H1 (cell line): ENCODE measurements at regions not wholly inside any gene's neighbourhood (a gene's known extent, or its start where the extent isn't known, plus 50 kb on each side); places are given as distances from the start of the nearest gene placed in this dataset.

Experiments
- CTCF ChIA-PET: fragments of 300-600 bp; sonication (Branson Sonifier 250); formaldehyde crosslinking; loops from one replicate; lab custom pipeline; 2021; ENCODE audit not compliant: partially characterized antibody; lab: Charles Lee
- POLR2A ChIA-PET: fragments of 300-600 bp; sonication (Branson Sonifier 250); formaldehyde crosslinking; loops from one replicate; lab custom pipeline; 2021; ENCODE audit warnings: inconsistent platforms; ENCODE audit not compliant: partially characterized antibody; lab: Charles Lee
- DNase-seq, 2 experiments: peaks; one replicate each; pipeline versions ENCODE4 v3.0.0 to v3.0.0-alpha.2; 2010 to 2022; ENCODE audit warnings: low spot score in 2 of 2, low read depth in 1 of 2, mixed read lengths in 1 of 2
- FAIRE-seq: peaks from 2 replicates; lab custom pipeline; 2011; peaks lifted over from hg19 to GRCh38; lab: Jason Lieb, UNC
- H2AFZ ChIP-seq: 2 replicates; pipeline ENCODE4 v1.8.1; 2012; ENCODE audit warnings: low read length, inconsistent platforms
- H2AK5ac ChIP-seq: 2 replicates; pipeline ENCODE4 v1.6.1; 2013; ENCODE audit warnings: low read depth, low read length
- H2BK120ac ChIP-seq: replicated peaks from 2 replicates; pipeline ENCODE3; 2013; ENCODE audit warnings: low read depth, low read length, inconsistent platforms
- H2BK12ac ChIP-seq: 2 replicates; pipeline ENCODE4 v1.6.1; 2013; ENCODE audit warnings: low read depth, low read length
- H2BK15ac ChIP-seq: 2 replicates; pipeline ENCODE4 v1.6.1; 2013; ENCODE audit warnings: low read length
- H2BK20ac ChIP-seq: 2 replicates; pipeline ENCODE4 v1.6.1; 2013; ENCODE audit warnings: low read length
- H2BK5ac ChIP-seq: 2 replicates; pipeline ENCODE4 v1.6.1; 2013; ENCODE audit warnings: low read depth, low read length
- H3K14ac ChIP-seq: 2 replicates; pipeline ENCODE4 v1.6.1; 2013; ENCODE audit warnings: inconsistent platforms; ENCODE audit not compliant: insufficient read length
- H3K18ac ChIP-seq: 2 replicates; pipeline ENCODE4 v1.6.1; 2013; ENCODE audit warnings: low read length; ENCODE audit errors: extremely low read depth
- H3K23ac ChIP-seq: 2 replicates; pipeline ENCODE4 v1.6.1; 2013; ENCODE audit warnings: inconsistent platforms; ENCODE audit not compliant: insufficient read length
- H3K23me2 ChIP-seq: 2 replicates; pipeline ENCODE4 v1.6.1; 2013; ENCODE audit warnings: low read depth, low read length
- H3K27ac ChIP-seq: 2 replicates; pipeline ENCODE4 v1.6.1; 2011; ENCODE audit warnings: low read depth, low read length, inconsistent platforms
- H3K27me3 ChIP-seq, 4 experiments: replicated peaks in 1 of 4; 1 replicate in 1 of 4; 2 replicates in 3 of 4; pipeline versions ENCODE4 v1.6.1 to v1.8.1; 2011 to 2013; ENCODE audit warnings: low read length in 3 of 4, mild to moderate bottlenecking in 3 of 4, inconsistent platforms in 2 of 4, mixed read lengths in 2 of 4, moderate library complexity in 1 of 4; ENCODE audit not compliant: control insufficient read depth in 3 of 4, insufficient read depth in 3 of 4; ENCODE audit errors: extremely low read depth in 1 of 4
- H3K36me3 ChIP-seq, 4 experiments: 2 replicates each; pipeline versions ENCODE4 v1.6.1 to v1.8.1; 2011 to 2013; ENCODE audit warnings: mild to moderate bottlenecking in 4 of 4, low read length in 3 of 4, moderate library complexity in 2 of 4, control low read depth in 1 of 4, inconsistent platforms in 1 of 4; ENCODE audit not compliant: insufficient read depth in 4 of 4, control insufficient read depth in 2 of 4
- H3K4ac ChIP-seq: replicated peaks from 2 replicates; pipeline ENCODE3; 2013; ENCODE audit warnings: low read length, low read depth, mixed read lengths, inconsistent platforms; ENCODE audit not compliant: insufficient read length
- H3K4me1 ChIP-seq, 4 experiments: replicated peaks in 1 of 4; 1 replicate in 1 of 4; 2 replicates in 3 of 4; pipeline versions ENCODE4 v1.6.1 to v1.8.1; 2011 to 2013; ENCODE audit warnings: low read length in 3 of 4, inconsistent platforms in 2 of 4, mixed read lengths in 1 of 4; ENCODE audit not compliant: insufficient read depth in 4 of 4, control insufficient read depth in 3 of 4
- H3K4me2 ChIP-seq, 2 experiments: 2 replicates each; pipeline versions ENCODE4 v1.6.1 to v1.8.1; 2011 to 2013; ENCODE audit warnings: low read depth in 2 of 2, low read length in 2 of 2, control low read depth in 1 of 2, inconsistent platforms in 1 of 2, mild to moderate bottlenecking in 1 of 2; ENCODE audit not compliant: insufficient read depth in 1 of 2
- H3K4me3 ChIP-seq, 4 experiments: fragments of 200-600, 300-600 bp in 1 of 4; sonication (generic), shearing (Covaris generic), sonication (Bioruptor Twin) in 1 of 4; 2 replicates each; pipeline versions ENCODE4 v1.5.1 to v1.8.1; 2011 to 2016; ENCODE audit warnings: low read length in 4 of 4, low read depth in 3 of 4, control low read depth in 2 of 4, inconsistent platforms in 2 of 4, mild to moderate bottlenecking in 2 of 4, mixed read lengths in 1 of 4, moderate library complexity in 1 of 4; ENCODE audit not compliant: insufficient read depth in 2 of 4; ENCODE audit errors: extremely low read depth in 1 of 4
- H3K56ac ChIP-seq: replicated peaks from 2 replicates; pipeline ENCODE3; 2013; ENCODE audit warnings: low read depth, mild to moderate bottlenecking, mixed read lengths, low read length, inconsistent platforms; ENCODE audit not compliant: insufficient read length
- H3K79me1 ChIP-seq: 2 replicates; pipeline ENCODE4 v1.6.1; 2013; ENCODE audit warnings: low read depth, low read length, control low read depth
- H3K79me2 ChIP-seq, 2 experiments: 2 replicates each; pipeline versions ENCODE4 v1.6.1 to v1.8.1; 2012 to 2013; ENCODE audit warnings: low read length in 2 of 2, mild to moderate bottlenecking in 2 of 2, inconsistent platforms in 1 of 2; ENCODE audit not compliant: insufficient read depth in 2 of 2, control insufficient read depth in 1 of 2
- H3K9ac ChIP-seq, 4 experiments: replicated peaks in 1 of 4; 1 replicate in 1 of 4; 2 replicates in 3 of 4; pipeline versions ENCODE4 v1.6.1 to v1.8.1; 2011 to 2013; ENCODE audit warnings: low read depth in 3 of 4, low read length in 3 of 4, control low read depth in 2 of 4, mild to moderate bottlenecking in 2 of 4, moderate library complexity in 2 of 4, inconsistent platforms in 1 of 4; ENCODE audit errors: extremely low read depth in 1 of 4
- H3K9me3 ChIP-seq, 2 experiments: 2 replicates each; pipeline versions ENCODE4 v1.6.1 to v1.8.1; 2012 to 2013; ENCODE audit warnings: mild to moderate bottlenecking in 2 of 2, moderate library complexity in 2 of 2, control low read depth in 1 of 2, inconsistent platforms in 1 of 2, low read depth in 1 of 2, low read length in 1 of 2, mixed read lengths in 1 of 2; ENCODE audit not compliant: insufficient read depth in 2 of 2
- H4K20me1 ChIP-seq, 2 experiments: replicated peaks in 1 of 2; 2 replicates each; pipeline versions ENCODE3 to v1.8.1; 2011 to 2013; ENCODE audit warnings: inconsistent platforms in 2 of 2, low read length in 2 of 2, mild to moderate bottlenecking in 1 of 2; ENCODE audit not compliant: insufficient read depth in 2 of 2, control insufficient read depth in 1 of 2
- H4K5ac ChIP-seq: 2 replicates; pipeline ENCODE4 v1.6.1; 2013; ENCODE audit warnings: low read length, low read depth, mixed read lengths, inconsistent platforms; ENCODE audit not compliant: insufficient read length
- H4K8ac ChIP-seq: 2 replicates; pipeline ENCODE4 v1.8.0; 2013; ENCODE audit warnings: mild to moderate bottlenecking, moderate library complexity, low read length, inconsistent platforms; ENCODE audit not compliant: insufficient read depth; ENCODE audit errors: extremely low read depth
- H4K91ac ChIP-seq: replicated peaks from 2 replicates; pipeline ENCODE3; 2013; ENCODE audit warnings: low read length, mixed read lengths, inconsistent platforms; ENCODE audit not compliant: insufficient read length
- BACH1 ChIP-seq: IDR thresholded peaks from 2 replicates; pipeline ENCODE4 v1.6.1; 2012; ENCODE audit warnings: low read length, improper control_type of control experiment
- BRCA1 ChIP-seq: IDR thresholded peaks from 2 replicates; pipeline ENCODE4 v1.6.1; 2012; ENCODE audit warnings: low read depth, low read length, improper control_type of control experiment
- CBX5 ChIP-seq: fragments of 300-800, 300-1000 bp; sonication (generic); IDR thresholded peaks from 2 replicates; pipeline ENCODE4 v1.7.1; 2016; ENCODE audit warnings: antibody characterized with exemption, low read length, low read depth
- CTBP2 ChIP-seq: IDR thresholded peaks from 2 replicates; pipeline ENCODE4 v1.7.0; 2011; ENCODE audit warnings: borderline replicate concordance, mild to moderate bottlenecking, moderate library complexity, mixed read lengths, low read length; ENCODE audit not compliant: insufficient read depth, insufficient read length
- EZH2 ChIP-seq: fragments of 200-600 bp; sonication (generic); IDR thresholded peaks from 2 replicates; pipeline ENCODE4 v1.7.1; 2012; ENCODE audit warnings: low read depth, mild to moderate bottlenecking, moderate library complexity, low read length, inconsistent platforms; ENCODE audit not compliant: severe bottlenecking
- FOSL1 ChIP-seq: IDR thresholded peaks from 2 replicates; pipeline ENCODE4 v1.6.1; 2011; ENCODE audit warnings: mild to moderate bottlenecking, low read depth, low read length, moderate library complexity; ENCODE audit not compliant: insufficient read depth
- GTF2F1 ChIP-seq: IDR thresholded peaks from 2 replicates; pipeline ENCODE4 v1.6.1; 2012; ENCODE audit warnings: low read depth, low read length, improper control_type of control experiment, borderline replicate concordance
- HDAC6 ChIP-seq: IDR thresholded peaks from one replicate; pipeline ENCODE4 v1.7.1; 2012; ENCODE audit warnings: low read depth, mild to moderate bottlenecking, inconsistent platforms, low read length, moderate library complexity
- POLR2A ChIP-seq, 2 experiments: IDR thresholded peaks; 1 replicate in 1 of 2; 2 replicates in 1 of 2; pipeline ENCODE4 v1.6.1; 2011; ENCODE audit warnings: low read depth in 2 of 2, low read length in 2 of 2, mild to moderate bottlenecking in 2 of 2; ENCODE audit errors: control extremely low read depth in 1 of 2
- POLR2AphosphoS5 ChIP-seq: IDR thresholded peaks from 2 replicates; pipeline ENCODE4 v1.6.1; 2011; ENCODE audit warnings: low read depth, low read length
- RAD21 ChIP-seq, 2 experiments: IDR thresholded peaks in 1 of 2; conservative IDR thresholded peaks in 1 of 2; 2 replicates each; pipeline ENCODE4 v1.6.1; 2011; ENCODE audit warnings: low read depth in 2 of 2, low read length in 2 of 2, improper control_type of control experiment in 1 of 2, inconsistent platforms in 1 of 2, mild to moderate bottlenecking in 1 of 2, moderate library complexity in 1 of 2
- RBBP5 ChIP-seq: IDR thresholded peaks from 2 replicates; pipeline ENCODE4 v1.7.1; 2012; ENCODE audit warnings: low read depth, mild to moderate bottlenecking, inconsistent platforms, low read length, moderate library complexity, borderline replicate concordance
- TAF1 ChIP-seq: IDR thresholded peaks from 2 replicates; pipeline ENCODE4 v1.6.1; 2011; ENCODE audit warnings: mild to moderate bottlenecking, low read depth, low read length
- TEAD4 ChIP-seq: IDR thresholded peaks from 2 replicates; pipeline ENCODE4 v1.6.1; 2012; ENCODE audit warnings: low read depth, low read length, inconsistent platforms, mixed read lengths
- WGBS, 2 experiments: shearing (Covaris generic) in 1 of 2; methylation state at CpG; one replicate each; pipeline versions ENCODE4 v1.1.6 to v1.1.7; 2013 to 2015; ENCODE audit warnings: low lambda C conversion rate in 2 of 2, mixed read lengths in 2 of 2, inconsistent platforms in 1 of 2, low coverage in 1 of 2, missing lambda C conversion rate in 1 of 2; ENCODE audit not compliant: insufficient replicate concordance in 2 of 2, insufficient coverage in 1 of 2, insufficient read length in 1 of 2; ENCODE audit errors: extremely low coverage in 1 of 2, missing lambda C conversion rate in 1 of 2; 5-methylcytosine and 5-hydroxymethylcytosine counted together

DNA sequence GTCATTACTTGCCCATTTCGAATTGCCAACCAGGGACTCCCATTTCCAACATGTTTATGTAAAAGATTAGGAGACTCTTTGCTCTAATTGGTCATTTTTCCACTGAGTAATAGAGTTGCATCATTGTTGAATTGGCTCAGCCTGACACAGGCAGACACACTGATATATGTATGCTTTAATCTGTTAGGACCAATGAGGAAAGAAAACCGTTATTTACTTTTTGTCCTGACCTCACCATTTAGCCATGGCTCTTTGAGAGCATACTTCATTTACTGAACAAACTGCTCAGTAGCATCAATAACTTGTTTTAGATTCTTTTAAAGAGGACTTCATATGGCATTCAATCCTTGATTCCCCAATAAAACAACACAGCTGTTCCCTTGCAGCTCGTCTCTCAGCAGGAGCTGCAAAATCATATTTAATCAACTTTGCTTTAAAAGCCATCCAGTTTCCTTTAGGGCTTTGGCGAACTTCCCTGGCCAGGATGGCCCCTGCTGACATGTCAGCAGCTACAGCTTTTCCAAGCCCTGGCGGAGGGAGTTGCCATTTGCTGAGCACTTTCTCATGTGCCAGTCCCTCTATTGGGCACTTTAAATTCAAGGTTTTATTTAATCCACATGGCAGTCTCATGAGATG lies 251.5 kb upstream of the TNC start:
- Histone ChIP-seq H3K14ac (no peak overlapping the region), H3K4me1 (no peaks in the 10 kb centered on the region), H4K5ac (no peak overlapping the region), H2BK12ac (no peak overlapping the region), H2BK20ac (no peak overlapping the region), H2BK15ac (no peak overlapping the region), H3K27me3 (no peaks in the 10 kb centered on the region), H3K23me2 (no peaks in the 10 kb centered on the region; the same call in 1 of the 2 replicates), H4K20me1 (no peaks in the 10 kb centered on the region), H3K4me2 (no peak overlapping the region), H3K4me3 (no peak overlapping the region), H4K91ac (no peak overlapping the region), H3K9me3 (no peaks in the 10 kb centered on the region), H2BK120ac (no peak overlapping the region), H2BK5ac (no peak overlapping the region), H4K8ac (no peak overlapping the region), H3K27ac (no peak overlapping the region), H3K36me3 (no peaks in the 10 kb centered on the region), H3K4ac (no peak overlapping the region), H3K56ac (no peak overlapping the region), H3K79me2 (no peaks in the 10 kb centered on the region), H2AFZ (no peak overlapping the region), H3K9ac (no peak overlapping the region), H3K79me1 (no peaks in the 10 kb centered on the region), H2AK5ac (no peak overlapping the region), H3K18ac (no peak overlapping the region), H3K23ac (no peak overlapping the region)
- 89% methylated on average over 5 of the region's 5 CpGs; no CpG with 5 or more reads in 1 of the 2 experiments for WGBS, 2 experiments
- DNase-seq (no peak), FAIRE-seq (no peak)
- ChIA-PET POLR2A (no interaction called here), CTCF (no interaction called here)
- TF ChIP-seq CTBP2 (no peak), BACH1 (no peak), RBBP5 (no peak), BRCA1 (no peak), POLR2AphosphoS5 (no peak), TEAD4 (no peak), EZH2 (no peak), RAD21 (IDR thresholded peaks at IDR 0.05 in 1 of 2, conservative IDR thresholded peaks at IDR 0.05 in 1 of 2; ENCODE audit: low read depth in 2 of 2, low read length in 2 of 2) (no peak), POLR2A (IDR thresholded peaks at IDR 0.05; ENCODE audit: control extremely low read depth in 1 of 2, low read depth in 2 of 2, low read length in 2 of 2) (no peak), FOSL1 (no peak), TAF1 (no peak), CBX5 (no peak), GTF2F1 (no peak), HDAC6 (no peak)
